Nephron (organoid): ENCODE measurements at regions not wholly inside any gene's neighbourhood (a gene's known extent, or its start where the extent isn't known, plus 50 kb on each side); places are given as distances from the start of the nearest gene placed in this dataset.

ENCODE experiments used
- H3K27ac Mint-ChIP-seq, 3 experiments: 2 replicates each; pipeline ENCODE4 v1.8.0; 2020; ENCODE audit warnings: mixed read lengths in 3 of 3, mild to moderate bottlenecking in 2 of 3, moderate library complexity in 1 of 3
- H3K27me3 Mint-ChIP-seq: 2 replicates; pipeline ENCODE4 v1.8.0; 2021; ENCODE audit warnings: low read depth, mild to moderate bottlenecking, moderate library complexity, mixed read lengths
- H3K36me3 Mint-ChIP-seq: 2 replicates; pipeline ENCODE4 v1.8.0; 2020; ENCODE audit warnings: low read depth, mixed read lengths
- H3K4me1 Mint-ChIP-seq: 2 replicates; pipeline ENCODE4 v1.8.0; 2020; ENCODE audit warnings: mixed read lengths
- H3K4me3 Mint-ChIP-seq, 3 experiments: 2 replicates each; pipeline ENCODE4 v1.8.0; 2020; ENCODE audit warnings: mild to moderate bottlenecking in 3 of 3, mixed read lengths in 3 of 3, moderate library complexity in 2 of 3
- H3K9me3 Mint-ChIP-seq: 2 replicates; pipeline ENCODE4 v1.8.0; 2020; ENCODE audit warnings: mixed read lengths
- TF ChIP-seq, protein P1 (sequence below), 3 experiments: fragments of 200-600 bp; sonication (generic); IDR thresholded peaks; one replicate each; pipeline ENCODE4 v1.5.0; 2021; ENCODE audit warnings: antibody characterized with exemption in 3 of 3; ENCODE audit not compliant: unreplicated experiment in 3 of 3

- Mint-ChIP-seq H3K36me3 (no peaks in the 10 kb centered on the region), H3K27me3 (no peaks in the 10 kb centered on the region), H3K27ac (peak overlapping the region in 2 of 3 experiments; percentile 49 to 77), H3K4me3 (no peak overlapping the region), H3K4me1 (peaks cover 60% of the 10 kb centered on the region), H3K9me3 (no peaks in the 10 kb centered on the region)
- TF ChIP-seq, protein P1, sequence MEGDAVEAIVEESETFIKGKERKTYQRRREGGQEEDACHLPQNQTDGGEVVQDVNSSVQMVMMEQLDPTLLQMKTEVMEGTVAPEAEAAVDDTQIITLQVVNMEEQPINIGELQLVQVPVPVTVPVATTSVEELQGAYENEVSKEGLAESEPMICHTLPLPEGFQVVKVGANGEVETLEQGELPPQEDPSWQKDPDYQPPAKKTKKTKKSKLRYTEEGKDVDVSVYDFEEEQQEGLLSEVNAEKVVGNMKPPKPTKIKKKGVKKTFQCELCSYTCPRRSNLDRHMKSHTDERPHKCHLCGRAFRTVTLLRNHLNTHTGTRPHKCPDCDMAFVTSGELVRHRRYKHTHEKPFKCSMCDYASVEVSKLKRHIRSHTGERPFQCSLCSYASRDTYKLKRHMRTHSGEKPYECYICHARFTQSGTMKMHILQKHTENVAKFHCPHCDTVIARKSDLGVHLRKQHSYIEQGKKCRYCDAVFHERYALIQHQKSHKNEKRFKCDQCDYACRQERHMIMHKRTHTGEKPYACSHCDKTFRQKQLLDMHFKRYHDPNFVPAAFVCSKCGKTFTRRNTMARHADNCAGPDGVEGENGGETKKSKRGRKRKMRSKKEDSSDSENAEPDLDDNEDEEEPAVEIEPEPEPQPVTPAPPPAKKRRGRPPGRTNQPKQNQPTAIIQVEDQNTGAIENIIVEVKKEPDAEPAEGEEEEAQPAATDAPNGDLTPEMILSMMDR (IDR thresholded peaks at IDR 0.05; ENCODE audit: unreplicated experiment in 3 of 3) = no peak
Observed at GRCh38 chr2:216800836-216801235, 59.0 kb downstream of the TNP1 start.

- Mint-ChIP-seq H3K36me3 (no peaks in the 10 kb centered on the region), H3K27ac (peak overlapping the region in 2 of 3 experiments; percentile 49 to 77), H3K4me3 (peak overlapping the region in 1 of 3 experiments; percentile 7), H3K27me3 (peaks cover 4% of the 10 kb centered on the region), H3K4me1 (peaks cover 64% of the 10 kb centered on the region), H3K9me3 (no peaks in the 10 kb centered on the region)
- TF ChIP-seq, protein P1 (IDR thresholded peaks at IDR 0.05; ENCODE audit: unreplicated experiment in 3 of 3) = no peak
Observed at GRCh38 chr2:216799873-216800431, 59.9 kb downstream of the TNP1 start.

- Mint-ChIP-seq H3K4me1 (peaks cover 66% of the 10 kb centered on the region), H3K36me3 (no peaks in the 10 kb centered on the region), H3K27ac (peak overlapping the region in 2 of 3 experiments; percentile 42 to 65), H3K4me3 (no peak overlapping the region), H3K9me3 (no peaks in the 10 kb centered on the region), H3K27me3 (peaks cover 8% of the 10 kb centered on the region)
- TF ChIP-seq, protein P1 (IDR thresholded peaks at IDR 0.05; ENCODE audit: unreplicated experiment in 3 of 3) = no peak
Observed at GRCh38 chr2:216796115-216796840, 63.6 kb downstream of the TNP1 start.

DNA sequence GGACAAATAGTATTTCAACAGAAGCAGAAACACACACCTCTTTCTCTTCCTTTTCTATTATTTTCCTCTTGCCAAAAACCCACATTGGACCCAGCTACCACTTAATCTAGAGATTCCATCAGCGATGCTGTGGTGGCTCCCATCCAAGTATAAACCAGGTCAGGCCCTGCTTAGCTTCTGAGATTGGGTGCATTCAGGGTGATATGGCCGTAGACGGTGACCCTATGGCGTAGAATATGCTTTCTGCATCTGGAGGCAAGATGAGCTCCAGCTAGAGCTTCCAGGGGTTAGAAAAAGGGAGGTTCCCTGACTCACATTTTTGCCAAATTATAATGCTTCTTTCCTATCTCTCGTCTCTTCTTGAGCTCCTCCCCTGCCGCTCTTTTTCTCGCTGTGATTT, 66.5 kb downstream of the TNP1 start:
- H3K27ac Mint-ChIP-seq = peak overlapping the region; percentile 59 to 95 (median 92)
- H3K27me3 Mint-ChIP-seq = peaks cover 8% of the 10 kb centered on the region
- TF ChIP-seq, protein P1 (IDR thresholded peaks at IDR 0.05; ENCODE audit: unreplicated experiment in 3 of 3) = no peak
- H3K9me3 Mint-ChIP-seq = no peaks in the 10 kb centered on the region
- no peaks in the 10 kb centered on the region for H3K36me3 Mint-ChIP-seq
- peaks cover 53% of the 10 kb centered on the region for H3K4me1 Mint-ChIP-seq
- no peak overlapping the region for H3K4me3 Mint-ChIP-seq

GRCh38 chr2:216792222-216793021, 67.4 kb downstream of the TNP1 start:
- Mint-ChIP-seq H3K4me3 (no peak overlapping the region), H3K9me3 (no peaks in the 10 kb centered on the region), H3K4me1 (peaks cover 58% of the 10 kb centered on the region), H3K27ac (peak overlapping the region; percentile 70 to 95 (median 92)), H3K27me3 (peaks cover 8% of the 10 kb centered on the region), H3K36me3 (no peaks in the 10 kb centered on the region)
- TF ChIP-seq, protein P1 (IDR thresholded peaks at IDR 0.05; ENCODE audit: unreplicated experiment in 3 of 3) = peak in 1 of 3 experiments; percentile 41
